ENCODE measurements at regions not wholly inside any gene's neighbourhood (a gene's known extent, or its start where the extent isn't known, plus 50 kb on each side); places are given as distances from the start of the nearest gene placed in this dataset.

DNA sequence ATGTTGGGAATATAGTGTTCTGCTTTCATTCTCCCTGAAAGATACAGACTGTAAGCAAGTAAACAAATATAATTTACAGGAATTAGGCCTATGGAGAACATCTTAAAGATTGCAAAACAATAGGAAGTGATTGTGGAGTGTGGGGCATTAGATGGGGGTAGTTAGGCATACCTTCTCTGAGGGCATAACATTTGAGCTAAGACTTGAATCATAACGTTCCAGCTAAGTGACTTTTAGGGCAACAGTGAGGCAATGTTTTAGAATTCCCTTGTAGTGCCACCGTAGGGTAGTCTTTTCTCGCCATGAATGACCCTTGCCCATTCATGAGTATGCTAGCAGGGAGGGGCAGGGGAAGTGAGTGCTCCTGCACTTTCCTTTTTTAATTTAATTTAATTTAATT lies 173.3 kb downstream of the SPATA31D1 start:
- DNase-seq = no peak

DNA sequence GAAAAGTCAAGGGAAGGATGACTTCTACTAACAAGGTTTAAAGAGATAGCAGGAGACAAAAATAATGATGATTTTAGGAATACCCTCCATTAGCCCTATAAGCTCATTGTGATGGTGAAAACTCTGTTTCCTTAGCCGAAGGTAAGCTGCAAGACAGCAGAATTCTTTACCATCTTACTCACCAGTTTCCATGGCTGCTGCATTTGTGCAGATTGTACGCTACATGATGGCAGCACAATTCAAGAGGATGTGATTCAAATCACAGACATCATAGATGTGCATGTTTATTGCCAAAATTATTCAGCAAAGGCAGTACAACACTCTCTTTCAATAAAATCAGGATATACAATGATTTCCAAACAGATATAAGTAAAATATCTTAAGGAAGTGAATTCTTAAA lies 175.6 kb downstream of the SPATA31D1 start:
- no peak for DNase-seq

DNA sequence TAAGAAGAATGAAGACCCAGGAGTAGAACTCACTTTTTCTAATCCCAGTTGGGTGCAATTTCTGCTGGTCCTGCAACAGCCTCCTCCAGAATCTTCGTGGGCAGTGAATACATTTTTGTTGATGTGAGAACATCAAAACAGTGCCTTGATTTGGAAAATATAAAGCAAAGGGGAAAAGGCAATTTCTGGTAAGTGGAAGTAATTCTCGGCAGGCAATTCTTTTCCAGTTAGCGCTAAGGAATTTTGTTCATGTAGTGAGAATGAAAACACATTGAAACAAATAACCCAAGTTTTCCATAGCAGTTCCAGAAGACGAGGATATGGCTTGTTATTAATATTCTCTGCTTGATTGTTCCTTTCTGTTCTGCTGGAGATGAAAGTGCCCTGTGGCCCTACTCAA lies 178.7 kb downstream of the SPATA31D1 start:
- no peak for DNase-seq

DNA sequence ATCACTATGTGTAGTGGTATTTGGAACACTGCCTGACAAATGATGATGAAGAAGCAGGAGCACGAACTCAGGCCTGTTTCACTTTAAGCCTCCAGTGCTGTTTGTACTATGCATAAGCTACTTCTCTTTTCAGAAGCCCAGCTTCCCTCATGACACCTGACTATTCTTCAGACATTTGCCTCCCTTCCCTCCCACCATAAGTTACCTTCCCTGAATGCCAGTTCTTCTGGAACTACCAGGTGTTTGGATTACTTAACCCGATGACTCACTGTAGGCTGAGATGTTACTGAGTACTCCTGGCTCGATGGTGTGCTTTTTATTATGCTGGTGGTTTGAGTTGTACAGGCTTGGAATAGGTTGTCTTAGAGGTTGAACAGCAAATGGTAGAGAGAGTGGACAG lies 180.0 kb downstream of the SPATA31D1 start:
- no peak for DNase-seq

DNA sequence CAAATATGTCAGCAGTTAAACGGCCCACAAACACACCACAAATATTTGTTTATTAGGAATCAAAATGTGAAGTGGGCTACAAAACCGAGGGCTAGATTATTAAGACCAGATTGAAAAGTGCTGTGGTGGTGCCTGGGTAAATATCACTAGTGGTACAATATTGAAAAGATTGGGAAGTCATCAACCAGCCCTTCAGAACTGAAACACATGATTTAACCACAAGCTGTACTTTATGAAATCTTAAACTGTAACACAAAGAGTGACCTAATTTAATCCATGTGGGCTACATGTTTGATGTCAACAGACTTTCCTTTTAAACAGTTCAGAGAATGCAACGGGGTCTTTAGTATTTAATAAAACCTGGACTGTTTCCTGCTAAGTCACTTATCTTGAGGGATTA lies 182.3 kb downstream of the SPATA31D1 start:
- DNase-seq = no peak

DNA sequence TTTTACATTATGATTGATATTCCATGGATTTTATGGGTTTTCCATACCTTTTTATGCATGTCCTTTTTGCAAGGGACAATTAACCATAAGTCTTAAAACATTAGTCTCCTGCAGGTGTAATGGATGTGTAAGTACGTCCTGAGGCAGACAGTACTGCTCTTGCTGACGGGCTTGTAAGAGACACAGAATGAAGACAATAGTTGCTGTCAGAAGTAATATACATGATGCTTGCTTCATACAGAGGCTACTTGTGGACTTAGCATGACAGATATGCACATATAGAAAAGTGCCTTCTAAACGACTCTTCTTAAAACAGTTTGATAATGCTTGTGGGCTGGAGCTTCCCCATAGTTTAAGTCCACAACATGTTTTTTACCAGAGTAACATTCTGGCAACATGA lies 182.7 kb downstream of the SPATA31D1 start:
- no peak for DNase-seq

DNA sequence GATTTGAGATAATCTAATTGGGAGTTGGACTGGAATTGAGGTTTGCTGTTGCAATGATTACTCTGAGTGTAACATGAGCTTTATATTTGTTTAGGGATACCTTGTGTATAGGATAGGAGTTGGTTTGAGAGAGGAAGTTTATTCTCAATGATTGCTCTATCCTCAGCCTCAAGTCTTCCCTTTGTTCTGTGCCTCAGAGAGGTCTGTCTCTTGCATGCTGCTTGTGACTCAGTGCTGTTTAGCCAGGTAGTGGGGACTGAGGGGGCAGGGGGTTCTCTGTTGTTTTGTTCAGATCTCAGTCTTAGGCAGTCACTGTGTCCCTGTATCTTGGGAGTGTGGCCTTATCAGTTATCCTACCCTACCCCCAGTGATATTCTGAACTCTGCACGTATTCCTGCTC lies 192.1 kb downstream of the SPATA31D1 start:
- no peak for DNase-seq

DNA sequence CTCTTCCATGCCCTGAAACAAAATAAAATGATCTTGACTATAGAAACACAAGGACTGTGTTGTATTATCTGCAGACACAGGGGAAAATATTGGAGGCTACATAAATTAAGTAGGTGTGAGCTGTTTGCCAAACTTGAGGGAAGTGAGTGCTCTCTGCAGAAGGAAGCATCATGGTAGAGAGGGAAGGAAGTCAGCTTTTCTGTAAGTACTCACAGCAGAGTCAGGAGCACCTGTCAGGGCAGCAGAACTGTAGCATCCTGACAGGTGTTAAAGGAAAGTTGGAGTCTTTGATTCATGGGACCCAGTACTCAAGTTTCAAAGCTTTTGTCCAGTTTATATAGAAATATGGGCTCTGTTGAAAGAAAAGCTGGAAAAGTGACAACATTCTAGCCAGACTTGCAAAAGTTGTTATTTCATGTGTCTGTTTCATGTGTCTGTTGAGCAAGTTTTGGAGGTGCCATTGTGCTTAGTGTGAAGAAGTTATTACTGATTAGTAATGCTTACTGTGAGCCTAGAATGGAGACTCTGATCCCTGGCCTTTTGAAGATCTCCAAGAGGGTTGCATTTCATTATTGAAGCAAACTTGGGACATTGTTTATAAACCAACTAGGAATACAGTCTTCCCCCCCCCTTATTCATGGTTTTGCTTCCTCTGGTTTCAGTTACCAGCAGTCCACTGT lies 194.7 kb downstream of the SPATA31D1 start:
- no peak for DNase-seq

DNA sequence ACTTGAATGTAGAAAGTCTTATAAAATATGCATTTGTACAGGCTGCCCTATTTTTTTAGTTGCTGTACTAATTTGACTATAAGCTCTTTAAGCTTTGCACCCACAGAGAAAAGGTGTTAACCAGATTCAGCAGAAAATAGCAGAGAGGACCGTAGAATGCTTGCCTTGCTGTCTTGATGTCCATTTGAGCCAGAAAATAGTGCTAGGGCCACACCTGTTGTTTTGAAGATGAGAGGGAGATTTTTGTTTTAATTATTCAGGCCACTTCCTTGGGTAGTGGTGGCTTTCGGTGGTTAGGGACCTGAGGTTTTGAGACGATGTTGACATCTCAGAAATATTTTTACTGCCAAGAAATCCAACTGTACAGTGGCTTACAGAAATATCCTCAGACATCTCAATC lies 196.0 kb downstream of the SPATA31D1 start:
- DNase-seq = no peak

DNA sequence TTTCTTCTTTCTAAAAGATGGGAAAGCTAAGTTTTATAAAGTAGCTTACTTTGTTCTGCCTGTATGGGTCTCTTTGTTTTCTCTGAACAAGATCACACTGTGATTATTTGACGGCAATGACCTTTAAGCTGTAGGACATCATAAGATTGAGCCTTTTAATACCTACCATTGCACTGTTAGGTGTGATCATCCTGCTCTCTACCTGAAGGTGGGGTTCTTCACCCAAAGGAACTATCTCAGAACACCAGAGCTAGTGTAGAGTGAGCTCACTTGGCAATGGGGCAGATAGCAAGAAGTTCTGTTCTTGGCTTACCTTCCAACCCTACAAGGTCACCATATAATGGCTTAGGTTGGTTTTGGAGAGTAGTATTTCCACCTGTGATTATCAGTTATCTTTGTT lies 200.2 kb downstream of the SPATA31D1 start:
- DNase-seq = no peak

DNA sequence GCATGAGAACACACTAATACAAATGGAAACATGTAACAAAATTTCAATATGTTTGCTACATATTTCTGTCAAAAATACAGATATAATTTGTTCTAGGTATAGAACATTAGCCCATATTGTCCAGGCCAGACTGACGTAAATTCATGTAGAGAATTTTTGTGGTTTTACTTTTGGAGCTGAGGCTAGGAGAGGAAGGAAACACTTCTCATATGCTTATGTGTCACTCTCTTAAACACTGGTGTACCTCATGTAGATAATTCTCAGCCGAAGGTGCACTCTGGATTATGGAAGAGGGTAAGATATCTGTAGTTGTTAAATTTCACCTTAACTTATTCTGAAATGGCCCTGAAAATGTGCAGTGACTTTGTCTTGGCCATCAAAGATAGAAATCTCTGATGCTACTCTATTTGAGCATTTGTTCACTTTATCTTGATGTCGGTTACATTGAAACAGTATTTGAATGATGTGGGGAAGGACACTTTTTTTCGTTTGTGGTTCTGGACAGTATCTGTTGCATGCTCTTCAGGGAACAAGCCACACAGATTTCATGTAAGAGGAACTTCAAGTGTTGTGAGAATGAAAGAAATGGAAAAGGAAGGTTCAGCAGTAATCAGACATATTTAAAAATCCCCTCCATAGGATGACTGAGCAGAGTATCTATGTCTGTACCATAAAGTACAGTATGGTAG lies 202.7 kb downstream of the SPATA31D1 start:
- DNase-seq = no peak

DNA sequence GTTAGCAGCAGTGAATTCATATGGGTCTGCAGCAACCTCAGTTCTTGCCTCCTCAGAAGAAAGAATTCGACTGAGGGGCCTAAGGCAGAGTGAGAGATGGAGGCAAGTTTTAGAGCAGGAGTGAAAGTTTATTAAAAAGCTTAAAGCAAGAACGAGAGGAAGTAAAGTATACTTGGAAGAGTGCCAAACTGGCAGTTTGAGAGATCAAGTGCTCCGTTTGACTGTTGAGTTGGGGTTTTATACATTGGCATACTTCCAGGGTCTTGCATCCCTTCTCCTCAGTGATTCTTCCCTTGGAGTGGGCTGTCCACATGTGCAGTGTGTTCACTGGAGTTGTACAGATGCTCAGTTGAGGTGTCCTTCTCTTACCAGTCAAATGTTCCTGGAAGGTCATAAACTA lies 203.6 kb downstream of the SPATA31D1 start:
- DNase-seq = no peak

DNA sequence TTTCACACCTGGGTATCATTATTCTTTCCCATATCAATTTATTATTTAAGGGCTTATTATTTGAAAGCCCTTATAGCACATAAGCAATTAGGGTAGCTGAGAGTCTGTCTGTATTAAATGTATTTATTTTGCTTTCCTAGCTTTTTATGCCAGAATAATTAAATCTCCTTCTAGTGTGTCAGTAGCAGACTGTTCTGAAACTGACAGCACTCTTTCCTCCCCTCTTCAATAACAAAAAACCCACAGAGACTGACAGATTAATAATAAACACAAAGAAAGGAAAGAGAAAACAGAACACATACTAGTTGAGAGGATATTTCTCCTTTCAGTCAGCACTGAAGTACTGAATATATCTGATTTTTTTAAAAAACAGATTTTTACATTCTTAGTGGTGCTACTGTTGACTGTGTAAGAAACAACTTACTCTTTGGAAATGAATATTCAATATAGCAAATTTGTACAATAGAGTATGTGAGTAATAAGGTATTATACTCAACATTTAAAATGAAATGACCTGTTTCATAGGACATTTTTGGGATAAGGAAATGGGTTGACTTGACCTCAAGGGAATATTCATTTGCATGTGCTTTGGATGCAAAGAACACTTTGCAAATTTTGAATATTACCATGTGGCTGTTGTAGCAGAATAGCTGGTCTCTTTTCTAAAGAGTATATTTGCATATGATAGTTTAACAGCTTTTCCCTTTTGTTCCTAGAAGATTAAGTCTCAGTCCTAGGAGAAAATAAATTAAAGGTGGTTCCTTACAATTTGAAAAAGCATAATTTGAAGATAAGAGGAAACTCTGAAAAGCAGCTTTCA lies 208.3 kb downstream of the SPATA31D1 start:
- DNase-seq = no peak

DNA sequence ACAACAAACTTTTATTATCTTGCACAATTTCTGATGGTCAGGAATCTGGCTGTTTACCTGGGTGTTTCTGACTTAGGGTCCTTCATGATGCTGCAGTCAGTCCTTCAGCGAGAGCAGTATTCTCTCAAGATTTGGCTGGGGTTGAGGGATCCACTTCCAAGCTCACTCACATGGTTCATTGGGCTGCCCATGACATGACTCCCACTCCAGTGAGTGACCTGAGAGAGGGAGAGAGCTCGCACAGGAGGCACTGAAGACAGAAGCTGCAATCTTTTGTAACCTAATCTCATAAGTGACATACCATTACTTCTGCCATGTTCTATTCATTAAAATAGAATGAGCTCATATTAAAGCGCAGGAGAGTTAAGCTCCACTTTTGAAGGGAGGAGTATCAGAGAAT lies 212.6 kb downstream of the SPATA31D1 start:
- no peak for DNase-seq

DNA sequence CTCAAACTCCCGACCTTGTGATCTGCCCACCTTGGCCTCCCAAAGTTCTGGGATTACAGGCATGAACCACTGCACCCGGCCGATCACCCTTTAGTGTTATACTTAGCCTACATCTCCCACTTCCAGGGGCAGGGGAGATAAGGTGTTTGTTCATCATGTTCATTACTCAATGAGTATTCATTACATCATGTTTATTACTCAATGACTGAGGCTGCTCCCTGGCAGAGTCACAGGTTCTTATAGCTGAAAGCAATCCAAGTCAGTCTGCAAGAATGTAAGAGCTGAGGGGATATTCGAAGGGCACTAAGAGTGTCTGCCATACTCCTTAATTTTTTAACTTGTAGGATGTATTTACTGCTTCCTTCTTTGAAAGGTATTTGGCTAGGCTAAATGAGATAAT lies 214.2 kb downstream of the SPATA31D1 start:
- DNase-seq = no peak

DNA sequence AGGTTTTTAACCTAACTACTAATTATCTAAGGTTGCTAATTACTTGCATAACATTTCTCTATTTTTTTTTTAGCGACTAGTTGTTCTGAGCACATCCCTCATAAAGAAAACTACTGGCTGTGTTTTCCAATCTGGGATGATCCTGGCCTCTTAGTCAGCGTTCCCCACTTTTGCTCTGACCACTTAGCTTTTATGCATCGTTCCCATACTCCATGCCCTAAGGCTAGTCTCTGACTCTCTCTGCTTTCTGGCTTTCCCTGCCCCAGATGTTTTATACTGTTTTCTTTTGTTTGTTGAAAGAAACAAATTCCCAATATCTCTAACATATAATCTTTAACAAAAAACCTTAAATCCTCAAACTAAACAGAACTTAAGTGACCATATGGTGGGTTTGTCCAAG lies 217.9 kb downstream of the SPATA31D1 start:
- DNase-seq = no peak

DNA sequence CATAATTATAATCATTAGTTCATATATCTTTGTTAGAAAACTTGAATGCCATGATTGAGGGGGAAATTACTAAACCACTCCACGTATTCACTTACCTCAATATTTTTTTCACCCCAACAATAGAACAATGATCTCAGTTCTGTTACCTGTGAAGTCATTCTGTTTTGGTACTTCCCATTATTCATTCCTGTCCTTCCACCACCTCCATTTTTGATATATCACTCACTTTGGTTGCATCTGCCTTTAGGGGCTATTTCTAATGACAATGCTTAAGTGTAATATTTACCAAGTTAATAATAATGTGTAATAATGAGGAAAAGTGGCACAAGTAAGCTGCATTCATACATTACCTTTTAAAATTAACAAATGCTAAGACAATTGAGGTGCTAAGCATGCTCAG lies 218.4 kb downstream of the SPATA31D1 start:
- DNase-seq = no peak

DNA sequence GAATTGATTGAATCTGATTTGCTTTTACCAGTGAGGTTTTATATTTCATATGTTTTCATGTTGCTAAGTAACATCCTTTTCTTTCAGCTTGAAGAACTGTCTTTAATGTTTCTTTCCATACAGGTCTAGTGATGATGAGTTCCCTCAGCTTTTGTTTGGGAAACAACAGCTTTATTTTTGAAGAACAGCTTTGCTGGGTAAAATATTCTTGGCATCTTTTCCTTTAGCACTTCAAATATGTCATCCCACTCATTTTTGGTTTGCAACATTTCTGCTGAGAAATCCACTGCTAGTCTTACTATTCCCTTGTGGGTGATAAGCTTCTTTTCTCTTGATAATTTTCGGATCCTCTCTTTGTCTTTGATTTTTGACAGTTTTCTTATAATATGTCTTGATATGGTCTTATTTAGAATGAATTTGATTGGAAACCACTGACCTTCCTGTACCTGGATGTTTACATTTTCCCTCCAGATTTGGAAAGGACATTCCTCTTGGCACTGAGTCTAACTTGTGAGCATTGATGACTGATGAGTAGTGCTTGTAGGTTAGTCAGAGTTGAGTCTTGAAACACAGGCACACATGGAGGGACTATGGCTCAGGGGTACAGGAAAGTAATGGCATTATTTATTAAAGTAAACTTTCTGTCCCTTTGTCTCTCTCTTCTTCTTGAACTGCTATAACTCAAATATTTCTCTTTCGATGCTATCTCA lies 220.3 kb downstream of the SPATA31D1 start:
- no peak for DNase-seq

DNA sequence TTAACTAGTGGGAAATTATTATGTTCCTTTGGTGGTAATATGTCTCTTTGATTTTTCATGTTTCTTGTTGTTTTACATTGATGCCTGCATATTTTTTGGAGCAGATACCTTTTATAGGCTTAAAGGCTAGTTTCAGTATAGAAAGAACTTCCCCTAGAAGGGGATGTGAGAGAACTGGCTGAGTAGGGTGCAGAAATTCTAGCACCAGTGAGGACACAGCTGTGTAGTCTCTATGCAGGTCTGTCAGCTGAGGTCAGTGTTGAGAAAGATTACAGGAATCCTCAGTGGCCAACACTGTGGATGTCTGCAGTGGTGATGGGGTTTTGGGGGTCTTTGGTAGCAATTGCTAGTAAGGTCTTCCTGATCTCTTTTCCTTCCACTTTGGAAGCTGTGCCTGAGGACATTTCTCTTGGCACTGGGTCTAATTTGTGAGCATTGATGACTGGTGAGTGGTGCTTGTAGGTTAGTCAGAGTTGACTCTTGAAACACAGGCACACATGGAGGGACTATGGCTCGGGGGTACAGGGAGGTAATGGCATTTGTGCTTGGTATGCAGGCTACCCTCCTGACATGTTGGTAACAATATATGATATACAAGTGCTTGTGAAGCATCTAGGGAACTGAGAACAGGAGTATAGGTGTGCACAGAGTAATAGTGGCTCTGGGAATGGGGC lies 221.4 kb downstream of the SPATA31D1 start:
- DNase-seq = no peak

DNA sequence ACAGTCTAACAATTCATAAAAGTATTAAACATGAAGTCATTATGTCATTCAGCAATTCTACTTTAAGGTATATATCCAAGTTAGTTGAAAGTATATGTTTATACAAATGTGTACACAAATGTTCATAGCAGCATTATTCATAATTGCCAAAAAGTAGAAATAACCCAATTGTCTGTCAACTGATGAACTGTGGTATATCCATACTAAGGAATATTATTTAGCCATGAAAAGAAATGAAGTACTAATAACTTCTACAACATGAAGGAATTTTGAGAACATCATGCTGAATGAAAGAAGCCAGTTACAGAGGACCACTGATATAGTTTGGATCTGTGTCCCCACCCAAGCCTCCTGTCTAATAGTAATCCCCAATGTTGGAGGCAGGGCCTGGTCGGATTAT lies 224.3 kb downstream of the SPATA31D1 start:
- DNase-seq = no peak

DNA sequence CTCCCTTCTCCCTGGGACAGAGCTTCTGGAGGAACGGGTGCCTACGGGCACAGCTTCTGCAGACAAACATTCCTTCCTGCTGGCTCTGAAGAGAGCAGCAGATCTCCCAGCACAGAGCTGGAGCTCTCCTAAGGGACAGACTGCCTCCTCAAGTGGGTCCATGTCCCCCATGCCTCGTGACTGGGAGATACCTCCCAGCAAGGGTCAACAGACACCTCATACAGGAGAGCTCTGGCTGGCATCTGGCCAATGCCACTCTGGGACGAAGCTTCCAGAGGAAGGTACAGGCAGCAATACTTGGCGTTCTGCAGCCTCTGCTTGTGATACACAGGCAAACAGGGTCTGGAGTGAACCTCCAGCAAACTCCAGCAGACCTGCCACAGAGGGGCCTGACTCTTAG lies 227.9 kb downstream of the SPATA31D1 start:
- no peak for DNase-seq

DNA sequence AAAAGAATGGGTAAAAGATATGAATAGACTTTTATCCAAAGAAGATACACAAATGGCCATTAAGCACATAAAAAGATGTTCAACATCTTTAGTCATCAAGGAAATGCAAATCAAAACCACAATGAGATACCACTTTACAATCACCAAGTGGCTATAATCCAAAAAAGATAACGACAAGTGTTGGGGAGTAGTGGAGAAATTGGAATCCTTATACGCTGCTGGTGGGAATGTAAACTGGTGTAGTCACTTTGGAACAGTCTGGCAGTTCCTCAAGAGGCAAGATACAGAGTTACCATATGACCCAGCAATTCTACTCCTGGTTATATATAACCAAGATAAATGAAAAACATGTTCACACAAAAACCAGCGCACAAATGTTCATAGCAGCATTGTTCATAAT lies 234.9 kb downstream of the SPATA31D1 start:
- no peak for DNase-seq

DNA sequence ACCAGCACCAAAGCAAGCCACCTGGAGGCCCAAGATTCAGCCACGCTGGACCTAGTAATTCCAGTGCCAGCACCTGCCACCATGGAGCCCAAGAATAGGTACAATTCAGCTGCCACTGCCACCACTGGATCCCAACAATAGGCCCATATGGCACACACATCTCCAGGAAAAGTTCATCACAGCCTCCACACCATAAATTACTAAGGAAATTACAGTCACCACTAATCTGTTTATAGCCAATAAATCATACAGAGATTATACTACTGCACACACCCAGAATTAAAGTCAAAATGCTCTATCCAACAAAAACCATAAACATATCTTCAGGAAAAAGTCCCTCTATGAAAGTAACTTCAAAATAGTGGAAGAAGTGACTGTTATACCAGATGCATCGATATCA lies 242.8 kb downstream of the SPATA31D1 start:
- DNase-seq = no peak
